GM23248 (cell line): ENCODE measurements at regions not wholly inside any gene's neighbourhood (a gene's known extent, or its start where the extent isn't known, plus 50 kb on each side); places are given as distances from the start of the nearest gene placed in this dataset.

Experiments used
- DNase-seq: peaks from one replicate; pipeline ENCODE4 v3.0.0-alpha.2; 2015
- H2AFZ ChIP-seq: fragments of 200-600 bp; sonication (generic); 2 replicates; pipeline ENCODE4 v1.6.1; 2016; ENCODE audit warnings: antibody characterized with exemption
- H3F3A ChIP-seq: fragments of 200-600 bp; sonication (generic); 2 replicates; pipeline ENCODE4 v1.6.1; 2016; ENCODE audit warnings: mild to moderate bottlenecking, antibody characterized with exemption, mixed run types; ENCODE audit not compliant: insufficient read depth
- H3K27ac ChIP-seq: fragments of 200-600 bp; sonication (generic); 2 replicates; pipeline ENCODE4 v1.5.1; 2016; ENCODE audit warnings: mild to moderate bottlenecking
- H3K27me3 ChIP-seq: fragments of 200-600 bp; sonication (generic); replicated peaks from 2 replicates; pipeline ENCODE4 v1.6.1; 2016; ENCODE audit warnings: mild to moderate bottlenecking; ENCODE audit not compliant: insufficient read depth
- H3K36me3 ChIP-seq: fragments of 200-600 bp; sonication (generic); 2 replicates; pipeline ENCODE4 v1.6.1; 2016; ENCODE audit warnings: low read depth, mild to moderate bottlenecking
- H3K4me1 ChIP-seq: fragments of 200-600 bp; sonication (generic); 2 replicates; pipeline ENCODE4 v1.6.1; 2016; ENCODE audit warnings: mild to moderate bottlenecking; ENCODE audit not compliant: insufficient read depth
- H3K4me2 ChIP-seq: fragments of 200-600 bp; sonication (generic); one replicate; pipeline ENCODE4 v1.6.1; 2016; ENCODE audit warnings: mild to moderate bottlenecking; ENCODE audit not compliant: unreplicated experiment
- H3K4me3 ChIP-seq: fragments of 200-600 bp; sonication (generic); 2 replicates; pipeline ENCODE4 v1.5.1; 2016; ENCODE audit warnings: mild to moderate bottlenecking
- H3K79me2 ChIP-seq: fragments of 200-600 bp; sonication (generic); 2 replicates; pipeline ENCODE4 v1.6.1; 2016; ENCODE audit warnings: mild to moderate bottlenecking; ENCODE audit not compliant: insufficient read depth
- H3K9ac ChIP-seq: fragments of 200-600 bp; sonication (generic); 2 replicates; pipeline ENCODE4 v1.6.1; 2016; ENCODE audit warnings: mild to moderate bottlenecking
- H3K9me2 ChIP-seq: fragments of 200-600 bp; sonication (generic); 2 replicates; pipeline ENCODE4 v1.6.1; 2016; ENCODE audit warnings: mixed run types, mild to moderate bottlenecking, moderate library complexity; ENCODE audit not compliant: insufficient read depth
- H3K9me3 ChIP-seq: fragments of 200-600 bp; sonication (generic); one replicate; pipeline ENCODE4 v1.6.1; 2017; ENCODE audit warnings: low read depth
- H4K20me1 ChIP-seq: fragments of 200-600 bp; sonication (generic); 2 replicates; pipeline ENCODE4 v1.6.0; 2016; ENCODE audit not compliant: insufficient read depth
- EZH2 ChIP-seq: fragments of 200-600 bp; sonication (generic); IDR thresholded peaks from 2 replicates; pipeline ENCODE4 v1.6.1; 2018; ENCODE audit warnings: antibody characterized with exemption, mild to moderate bottlenecking; ENCODE audit not compliant: insufficient read depth, poor library complexity, severe bottlenecking
- EZH2phosphoT487 ChIP-seq: fragments of 200-600 bp; sonication (generic); IDR thresholded peaks from 2 replicates; pipeline ENCODE4 v1.6.1; 2018; ENCODE audit warnings: antibody characterized with exemption, moderate library complexity, mild to moderate bottlenecking, low read depth; ENCODE audit not compliant: insufficient read depth
- whole genome bisulfite sequencing, 2 experiments: methylation state at CpG; one replicate each; pipeline ENCODE4 v1.1.6; 2015 to 2017; ENCODE audit warnings: low lambda C conversion rate in 2 of 2, low coverage in 1 of 2; ENCODE audit errors: missing lambda C conversion rate in 2 of 2; 5-methylcytosine and 5-hydroxymethylcytosine counted together
- in situ Hi-C: fragments of 300-500 bp; cut with MboI; formaldehyde crosslinking; loops from 2 replicates; pipeline ENCODE4 v1.15.0; 2020

DNA sequence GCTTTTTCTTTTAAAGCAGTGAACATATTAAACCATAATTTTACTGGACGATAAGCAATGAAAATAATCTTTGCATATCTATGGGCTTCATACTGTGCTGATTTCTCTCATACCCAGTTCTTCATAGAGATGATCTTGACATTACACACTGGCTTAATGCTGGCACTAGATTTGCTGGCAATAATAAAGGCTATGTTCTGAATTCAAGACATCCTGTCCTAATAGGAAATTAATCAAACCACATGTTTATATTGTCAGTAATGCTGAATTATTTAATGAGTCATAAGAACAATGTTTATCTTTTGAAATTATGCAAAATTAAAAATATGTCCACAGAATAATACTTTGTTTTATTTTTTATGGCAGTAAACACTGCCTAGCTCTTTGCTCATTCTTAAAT lies 643.2 kb downstream of the OTOL1 start:
- Histone ChIP-seq H3K4me3 (no peak overlapping the region), H2AFZ (no peak overlapping the region), H3F3A (peaks cover 33% of the 10 kb centered on the region), H3K4me2 (no peak overlapping the region), H3K9me2 (no peaks in the 10 kb centered on the region), H3K36me3 (no peaks in the 10 kb centered on the region), H3K9ac (no peak overlapping the region), H4K20me1 (no peaks in the 10 kb centered on the region), H3K27ac (no peak overlapping the region), H3K9me3 (no peaks in the 10 kb centered on the region), H3K27me3 (no peaks in the 10 kb centered on the region), H3K79me2 (no peaks in the 10 kb centered on the region), H3K4me1 (peaks cover 42% of the 10 kb centered on the region)
- WGBS, 2 experiments = 39 to 50% methylated on average over 1 of the region's 1 CpG
- TF ChIP-seq EZH2 (no peak), EZH2phosphoT487 (no peak)
- no peak for DNase-seq
- in situ Hi-C loops = no loop called here

DNA sequence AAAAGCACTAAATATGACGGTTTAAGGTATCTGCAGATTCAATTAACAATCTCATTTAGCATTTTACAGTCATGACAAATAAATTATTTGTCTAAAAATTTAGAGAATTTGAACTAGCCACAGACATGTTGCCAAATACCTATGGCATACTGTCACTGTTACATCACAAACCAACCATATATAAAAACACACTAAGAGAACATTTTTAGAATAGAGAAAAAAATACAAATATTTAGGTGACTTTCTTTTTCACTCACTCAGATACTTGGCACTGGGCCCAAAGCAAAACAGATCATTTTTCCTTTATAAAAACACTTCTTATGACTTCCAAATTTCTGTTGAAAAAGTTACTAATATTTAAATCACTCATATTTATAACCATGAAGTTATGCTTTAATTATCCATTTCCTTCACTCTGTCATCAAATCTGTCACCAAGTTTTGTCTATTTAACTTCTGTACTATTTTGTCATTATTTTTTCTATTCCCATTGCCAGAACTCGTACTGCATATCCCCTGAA lies 644.7 kb downstream of the OTOL1 start:
- peak; percentile 64 for DNase-seq
- H3K4me2 ChIP-seq = peak overlapping the region; percentile 83
- peaks cover 33% of the 10 kb centered on the region for H3F3A ChIP-seq
- H4K20me1 ChIP-seq = no peaks in the 10 kb centered on the region
- no peak overlapping the region for H3K9ac ChIP-seq
- in situ Hi-C loops = no loop called here
- H3K9me3 ChIP-seq = no peaks in the 10 kb centered on the region
- H3K4me1 ChIP-seq = peaks cover 42% of the 10 kb centered on the region
- no peaks in the 10 kb centered on the region for H3K27me3 ChIP-seq
- H3K27ac ChIP-seq = peak overlapping the region; percentile 46
- H3K4me3 ChIP-seq = peak overlapping the region; percentile 56
- no peaks in the 10 kb centered on the region for H3K9me2 ChIP-seq
- no peaks in the 10 kb centered on the region for H3K79me2 ChIP-seq
- 0 out of 2 replicates have a peak overlapping the region, but pooled peaks have one; percentile 4 for H2AFZ ChIP-seq
- WGBS, 2 experiments = 6 to 14% methylated on average over 2 of the region's 2 CpGs
- no peaks in the 10 kb centered on the region for H3K36me3 ChIP-seq
- no peak for TF ChIP-seq EZH2phosphoT487
- TF ChIP-seq EZH2 = no peak

DNA sequence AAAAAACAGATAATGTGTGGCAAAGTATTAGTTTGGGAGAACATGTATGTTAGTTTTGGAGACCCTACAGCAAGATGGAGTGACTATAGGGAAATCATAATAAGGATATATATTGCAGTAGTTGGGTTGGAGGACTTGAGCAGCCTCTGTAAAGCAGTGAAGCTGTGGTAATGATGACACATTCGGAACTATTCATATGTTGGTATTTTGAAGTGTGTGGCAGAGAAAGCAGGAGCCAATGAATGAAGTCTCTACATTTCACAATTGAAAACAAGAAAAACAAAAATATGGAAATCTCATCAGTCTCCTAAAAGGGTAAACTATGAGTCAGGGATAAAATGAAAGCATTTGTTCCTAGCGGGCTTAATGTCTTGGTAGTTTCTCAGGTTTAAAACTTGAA lies 645.9 kb downstream of the OTOL1 start:
- in situ Hi-C loops = no loop called here
- no peaks in the 10 kb centered on the region for H3K9me2 ChIP-seq
- H3K79me2 ChIP-seq = no peaks in the 10 kb centered on the region
- 16 to 18% methylated on average over 2 of the region's 2 CpGs for WGBS, 2 experiments
- no peaks in the 10 kb centered on the region for H4K20me1 ChIP-seq
- peak overlapping the region; percentile 45 for H2AFZ ChIP-seq
- H3K9me3 ChIP-seq = no peaks in the 10 kb centered on the region
- H3K36me3 ChIP-seq = no peaks in the 10 kb centered on the region
- TF ChIP-seq EZH2phosphoT487 = no peak
- no peak for TF ChIP-seq EZH2
- DNase-seq = peak; percentile 87
- H3F3A ChIP-seq = peaks cover 33% of the 10 kb centered on the region
- no peaks in the 10 kb centered on the region for H3K27me3 ChIP-seq
- H3K27ac ChIP-seq = peak overlapping the region; percentile 60
- peak overlapping the region; percentile 83 for H3K4me2 ChIP-seq
- peak overlapping the region; percentile 51 for H3K9ac ChIP-seq
- peak overlapping the region; percentile 56 for H3K4me3 ChIP-seq
- H3K4me1 ChIP-seq = peaks cover 42% of the 10 kb centered on the region

DNA sequence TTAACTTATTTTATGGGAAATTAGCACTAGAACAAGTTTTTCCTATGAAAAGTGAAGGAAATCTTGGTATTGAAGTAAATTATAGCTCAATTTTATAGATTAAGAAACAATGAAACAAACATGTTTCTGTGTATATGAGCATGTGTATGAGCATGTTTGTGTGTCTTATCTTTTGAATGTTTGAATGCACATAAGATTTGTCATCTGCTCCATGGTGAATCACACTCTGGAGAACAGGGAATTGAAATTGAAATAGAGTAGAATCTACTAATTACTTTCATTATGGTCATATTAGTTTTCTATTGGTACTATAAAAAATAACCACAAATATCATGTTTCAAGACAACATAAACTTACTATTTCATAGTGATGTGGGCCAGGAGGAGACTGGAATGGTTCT lies 646.6 kb downstream of the OTOL1 start:
- Histone ChIP-seq H3K27me3 (no peaks in the 10 kb centered on the region), H3K79me2 (no peaks in the 10 kb centered on the region), H3K9me3 (no peaks in the 10 kb centered on the region), H4K20me1 (no peaks in the 10 kb centered on the region), H2AFZ (peak overlapping the region; percentile 45), H3K4me2 (peak overlapping the region; percentile 83), H3K9me2 (no peaks in the 10 kb centered on the region), H3K9ac (peak overlapping the region; percentile 51), H3K36me3 (no peaks in the 10 kb centered on the region), H3K27ac (peak overlapping the region; percentile 60), H3K4me3 (peak overlapping the region; percentile 56), H3K4me1 (peaks cover 42% of the 10 kb centered on the region), H3F3A (peaks cover 33% of the 10 kb centered on the region)
- in situ Hi-C loops = no loop called here
- no peak for TF ChIP-seq EZH2phosphoT487
- no peak for TF ChIP-seq EZH2
- DNase-seq = peak; percentile 42

DNA sequence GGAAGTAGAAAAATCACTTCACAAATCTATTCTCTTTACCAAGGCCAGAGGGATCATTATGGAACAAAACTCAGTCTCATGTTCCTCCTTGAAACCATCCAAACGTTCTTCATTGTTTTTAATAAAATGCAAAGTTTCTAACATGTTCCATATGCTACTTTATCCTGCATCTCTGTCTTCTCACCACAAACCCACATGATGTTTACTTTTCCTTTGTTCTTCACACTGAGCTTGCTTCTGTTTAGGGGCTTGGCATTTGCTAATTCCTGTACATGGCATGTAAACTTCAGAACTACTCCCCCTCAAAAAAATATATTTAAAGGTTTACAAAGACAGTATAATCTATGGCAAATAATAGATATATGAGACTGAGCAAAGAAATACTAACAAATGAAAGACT lies 651.4 kb downstream of the OTOL1 start:
- Histone ChIP-seq H3K27ac (no peak overlapping the region), H3K27me3 (no peaks in the 10 kb centered on the region), H3K9me2 (no peaks in the 10 kb centered on the region), H3K9me3 (no peaks in the 10 kb centered on the region), H2AFZ (no peak overlapping the region), H4K20me1 (no peaks in the 10 kb centered on the region), H3K9ac (no peak overlapping the region), H3K4me3 (no peak overlapping the region), H3K79me2 (no peaks in the 10 kb centered on the region), H3K4me2 (no peak overlapping the region), H3K4me1 (peaks cover 9% of the 10 kb centered on the region), H3K36me3 (no peaks in the 10 kb centered on the region), H3F3A (peaks cover 5% of the 10 kb centered on the region; the same call in 1 of the 2 replicates)
- in situ Hi-C loops = no loop called here
- no peak for DNase-seq
- WGBS, 2 experiments = 7 to 14% methylated on average over 1 of the region's 1 CpG
- no peak for TF ChIP-seq EZH2
- TF ChIP-seq EZH2phosphoT487 = no peak
